MM.1S (cell line): ENCODE measurements at regions not wholly inside any gene's neighbourhood (a gene's known extent, or its start where the extent isn't known, plus 50 kb on each side); places are given as distances from the start of the nearest gene placed in this dataset.

Source experiments
- DNase-seq: peaks from one replicate; pipeline ENCODE4 v3.0.0-alpha.2; 2015
- H2AFZ ChIP-seq: fragments of 300-600 bp; sonication (generic); 2 replicates; pipeline ENCODE4 v1.6.0; 2016; ENCODE audit warnings: antibody characterized with exemption, low read length
- H3F3A ChIP-seq: fragments of 300-600 bp; sonication (generic); 2 replicates; pipeline ENCODE4 v1.6.1; 2016; ENCODE audit warnings: mild to moderate bottlenecking, antibody characterized with exemption, low read length, moderate library complexity, mixed read lengths; ENCODE audit not compliant: insufficient read depth
- H3K27ac ChIP-seq: fragments of 300-600 bp; sonication (generic); 2 replicates; pipeline ENCODE4 v1.5.1; 2016; ENCODE audit warnings: mild to moderate bottlenecking, low read length
- H3K27me3 ChIP-seq: fragments of 300-600 bp; sonication (generic); replicated peaks from 2 replicates; pipeline ENCODE4 v1.6.0; 2016; ENCODE audit warnings: low read length; ENCODE audit not compliant: insufficient read depth
- H3K36me3 ChIP-seq: fragments of 300-600 bp; sonication (generic); replicated peaks from 2 replicates; pipeline ENCODE4 v1.6.1; 2016; ENCODE audit warnings: mild to moderate bottlenecking, low read length, mixed read lengths; ENCODE audit not compliant: insufficient read depth
- H3K4me1 ChIP-seq: fragments of 300-600 bp; sonication (generic); 2 replicates; pipeline ENCODE4 v1.6.1; 2016; ENCODE audit warnings: low read length, mixed read lengths
- H3K4me2 ChIP-seq: fragments of 300-600 bp; sonication (generic); 2 replicates; pipeline ENCODE4 v1.6.0; 2016; ENCODE audit warnings: low read depth, low read length
- H3K4me3 ChIP-seq: fragments of 300-600 bp; sonication (generic); 2 replicates; pipeline ENCODE4 v1.5.1; 2016; ENCODE audit warnings: low read length, mixed read lengths
- H3K79me2 ChIP-seq: fragments of 300-600 bp; sonication (generic); 2 replicates; pipeline ENCODE4 v1.6.1; 2016; ENCODE audit warnings: mixed run types, low read length, mixed read lengths
- H3K9ac ChIP-seq: fragments of 300-600 bp; sonication (generic); 2 replicates; pipeline ENCODE4 v1.6.1; 2016; ENCODE audit warnings: low read length, mixed read lengths
- H3K9me2 ChIP-seq: fragments of 300-600 bp; sonication (generic); replicated peaks from 2 replicates; pipeline ENCODE4 v1.6.1; 2016; ENCODE audit warnings: mild to moderate bottlenecking, low read length, mixed read lengths; ENCODE audit not compliant: insufficient read depth
- H3K9me3 ChIP-seq: fragments of 300-600 bp; sonication (generic); replicated peaks from 2 replicates; pipeline ENCODE4 v1.6.1; 2016; ENCODE audit warnings: mild to moderate bottlenecking, low read length, mixed read lengths; ENCODE audit not compliant: insufficient read depth
- H4K20me1 ChIP-seq: fragments of 300-600 bp; sonication (generic); 2 replicates; pipeline ENCODE4 v1.6.1; 2016; ENCODE audit warnings: mild to moderate bottlenecking, low read length, moderate library complexity, mixed read lengths; ENCODE audit not compliant: insufficient read depth
- CTCF ChIP-seq: fragments of 300-600 bp; sonication (generic); IDR thresholded peaks from 2 replicates; pipeline ENCODE4 v1.5.1; 2016; ENCODE audit warnings: antibody characterized with exemption, low read length, mixed read lengths
- EZH2 ChIP-seq: fragments of 300-600 bp; sonication (generic); optimal IDR thresholded peaks from 2 replicates; pipeline ENCODE3; 2017; ENCODE audit warnings: low read depth, mild to moderate bottlenecking, antibody characterized with exemption, low read length, mixed read lengths
- EZH2phosphoT487 ChIP-seq: fragments of 300-600 bp; sonication (generic); IDR thresholded peaks from 2 replicates; pipeline ENCODE4 v1.6.1; 2018; ENCODE audit warnings: antibody characterized with exemption, low read length

GRCh38 chr21:15410853-15411252 lies 318.9 kb upstream of the USP25 start:
- H4K20me1 ChIP-seq = no peaks in the 10 kb centered on the region
- H3K9me2 ChIP-seq = no peaks in the 10 kb centered on the region
- H3K4me3 ChIP-seq = no peak overlapping the region
- peaks cover 39% of the 10 kb centered on the region for H3K27me3 ChIP-seq
- peaks cover 5% of the 10 kb centered on the region for H3K4me1 ChIP-seq
- TF ChIP-seq CTCF (no peak), EZH2phosphoT487 (no peak), EZH2 (no peak)
- H3K9me3 ChIP-seq = no peaks in the 10 kb centered on the region
- no peak overlapping the region for H3K4me2 ChIP-seq
- no peak overlapping the region for H2AFZ ChIP-seq
- H3K36me3 ChIP-seq = no peaks in the 10 kb centered on the region
- no peak for DNase-seq
- H3F3A ChIP-seq = peaks cover 6% of the 10 kb centered on the region
- H3K9ac ChIP-seq = no peak overlapping the region
- no peak overlapping the region for H3K27ac ChIP-seq
- H3K79me2 ChIP-seq = no peaks in the 10 kb centered on the region

- Histone ChIP-seq H2AFZ (no peak overlapping the region), H4K20me1 (no peaks in the 10 kb centered on the region), H3K27me3 (peaks cover 50% of the 10 kb centered on the region), H3K9me2 (no peaks in the 10 kb centered on the region), H3K9me3 (no peaks in the 10 kb centered on the region), H3K4me3 (no peak overlapping the region), H3K27ac (no peak overlapping the region), H3K9ac (no peak overlapping the region), H3K4me2 (no peak overlapping the region), H3K36me3 (no peaks in the 10 kb centered on the region), H3F3A (no peaks in the 10 kb centered on the region; the same call in 1 of the 2 replicates), H3K79me2 (no peaks in the 10 kb centered on the region), H3K4me1 (no peaks in the 10 kb centered on the region)
- TF ChIP-seq CTCF (no peak), EZH2phosphoT487 (peak; percentile 98)
- peak; percentile 68 for DNase-seq
Observed at GRCh38 chr21:15414057-15414456, 315.7 kb upstream of the USP25 start.

- no peaks in the 10 kb centered on the region for H3K4me1 ChIP-seq
- H3K27me3 ChIP-seq = peaks cover 44% of the 10 kb centered on the region
- H3K36me3 ChIP-seq = no peaks in the 10 kb centered on the region
- no peak overlapping the region for H3K4me2 ChIP-seq
- H2AFZ ChIP-seq = no peak overlapping the region
- no peak for TF ChIP-seq EZH2
- no peak for TF ChIP-seq CTCF
- no peak for TF ChIP-seq EZH2phosphoT487
- no peak overlapping the region for H3K27ac ChIP-seq
- no peak overlapping the region for H3K9ac ChIP-seq
- DNase-seq = no peak
- no peaks in the 10 kb centered on the region for H3K9me2 ChIP-seq
- no peaks in the 10 kb centered on the region; the same call in 1 of the 2 replicates for H3F3A ChIP-seq
- H3K79me2 ChIP-seq = no peaks in the 10 kb centered on the region
- no peak overlapping the region for H3K4me3 ChIP-seq
- no peaks in the 10 kb centered on the region for H3K9me3 ChIP-seq
- H4K20me1 ChIP-seq = no peaks in the 10 kb centered on the region
Observed at GRCh38 chr21:15415541-15416261, 314.1 kb upstream of the USP25 start.
